Body of pancreas (tissue), 4 donors: ENCODE measurements at regions not wholly inside any gene's neighbourhood (a gene's known extent, or its start where the extent isn't known, plus 50 kb on each side); places are given as distances from the start of the nearest gene placed in this dataset.

Source experiments
- ATAC-seq: fragments of 150-250 bp; one replicate; pipeline ENCODE4 v1.9.1; 2016
- DNase-seq, 4 donors: peaks; one replicate each; pipeline ENCODE4 v3.0.0-alpha.2; 2019
- H3K27ac ChIP-seq, 4 donors: fragments of 200-600 bp; sonication (generic); 1 replicate in 3 of 4; 2 replicates in 1 of 4; pipeline versions ENCODE4 v1.5.1 to v1.6.1; 2016 to 2019; ENCODE audit warnings: mild to moderate bottlenecking in 1 of 4, mixed read lengths in 1 of 4, moderate library complexity in 1 of 4
- H3K27me3 ChIP-seq, 2 donors: fragments of 200-600 bp; sonication (generic); one replicate each; pipeline ENCODE4 v1.6.0; 2016; ENCODE audit warnings: mild to moderate bottlenecking in 1 of 2
- H3K36me3 ChIP-seq, 2 donors: fragments of 200-600 bp; sonication (generic); replicated peaks in 1 of 2; 2 replicates each; pipeline ENCODE4 v1.5.1; 2016; ENCODE audit warnings: low read depth in 2 of 2; ENCODE audit not compliant: insufficient read depth in 1 of 2
- H3K4me1 ChIP-seq: fragments of 200-600 bp; sonication (generic); one replicate; pipeline ENCODE4 v1.6.0; 2016
- H3K4me3 ChIP-seq, 2 donors: fragments of 200-600 bp; sonication (generic); 1 replicate in 1 of 2; 2 replicates in 1 of 2; pipeline ENCODE4 v1.5.1; 2016 to 2019
- H3K9me3 ChIP-seq, 3 donors: fragments of 200-600 bp; sonication (generic); 1 replicate in 2 of 3; 2 replicates in 1 of 3; pipeline ENCODE4 v1.5.1; 2016
- CTCF ChIP-seq, 7 experiments: fragments of 450-650 bp in 4 of 7; fragments of 200-600 bp in 3 of 7; sonication (generic) in 3 of 7; IDR thresholded peaks; one replicate each; pipeline ENCODE4 v1.5.1; 2016 to 2019; ENCODE audit warnings: antibody characterized with exemption in 7 of 7
- POLR2A ChIP-seq, 3 donors: fragments of 450-650 bp; IDR thresholded peaks; one replicate each; pipeline ENCODE4 v1.6.1; 2016; ENCODE audit warnings: antibody characterized with exemption in 3 of 3, mild to moderate bottlenecking in 2 of 3
- WGBS, 2 donors: methylation state at CpG; one replicate each; pipeline ENCODE4 v1.1.5; 2017; 5-methylcytosine and 5-hydroxymethylcytosine counted together
- intact Hi-C: fragments of 100-400 bp; cut with DNase I; formaldehyde crosslinking; loops from one replicate; pipeline ENCODE4 v1.15.1; 2023

- Histone ChIP-seq H3K36me3 (no peaks in the 10 kb centered on the region), H3K9me3 (no peaks in the 10 kb centered on the region), H3K27me3 (no peaks in the 10 kb centered on the region), H3K4me1 (no peaks in the 10 kb centered on the region), H3K27ac (no peak overlapping the region), H3K4me3 (no peak overlapping the region)
- intact Hi-C loops: no loop called here
- TF ChIP-seq POLR2A (IDR thresholded peaks at IDR 0.05) (no peak), CTCF (IDR thresholded peaks at IDR 0.05) (no peak)
- WGBS, 2 donors: 52 to 58% methylated on average over 1 of the region's 1 CpG
- ATAC-seq (no peak), DNase-seq (no peak)
Measured at GRCh38 chr2:147067136-147067535, 777.7 kb upstream of the ACVR2A start.

GRCh38 chr2:147062073-147062472, 782.8 kb upstream of the ACVR2A start:
- TF ChIP-seq CTCF (IDR thresholded peaks at IDR 0.05) (no peak), POLR2A (IDR thresholded peaks at IDR 0.05) (no peak)

GRCh38 chr2:147061269-147061668, 783.6 kb upstream of the ACVR2A start:
- no peak overlapping the region for H3K4me3 ChIP-seq
- intact Hi-C loops: no loop called here
- H3K4me1 ChIP-seq: no peaks in the 10 kb centered on the region
- no peaks in the 10 kb centered on the region for H3K36me3 ChIP-seq
- WGBS, 2 donors: 72 to 79% methylated on average over 1 of the region's 1 CpG
- no peaks in the 10 kb centered on the region for H3K27me3 ChIP-seq
- DNase-seq (no peak), ATAC-seq (no peak)
- H3K27ac ChIP-seq: no peak overlapping the region
- H3K9me3 ChIP-seq: no peaks in the 10 kb centered on the region
- no peak for TF ChIP-seq CTCF (IDR thresholded peaks at IDR 0.05)
- TF ChIP-seq POLR2A (IDR thresholded peaks at IDR 0.05): no peak

More at GRCh38 chr2:147062073-147062472, 782.8 kb upstream of the ACVR2A start:
- Histone ChIP-seq H3K36me3 (no peaks in the 10 kb centered on the region), H3K9me3 (no peaks in the 10 kb centered on the region), H3K4me1 (no peaks in the 10 kb centered on the region), H3K27me3 (no peaks in the 10 kb centered on the region), H3K27ac (no peak overlapping the region), H3K4me3 (no peak overlapping the region)
- DNase-seq (no peak), ATAC-seq (no peak)
- 0 to 67% methylated on average over 1 of the region's 1 CpG for WGBS, 2 donors
- intact Hi-C loops: no loop called here

GRCh38 chr2:147057892-147058490, 786.8 kb upstream of the ACVR2A start:
- TF ChIP-seq CTCF (IDR thresholded peaks at IDR 0.05): no peak
- TF ChIP-seq POLR2A (IDR thresholded peaks at IDR 0.05): no peak
- Histone ChIP-seq H3K27ac (no peak overlapping the region), H3K9me3 (no peaks in the 10 kb centered on the region), H3K4me1 (no peaks in the 10 kb centered on the region), H3K4me3 (no peak overlapping the region), H3K36me3 (no peaks in the 10 kb centered on the region), H3K27me3 (no peaks in the 10 kb centered on the region)
- ATAC-seq: no peak
- WGBS, 2 donors: 78 to 84% methylated on average over 3 of the region's 3 CpGs
- intact Hi-C loops: no loop called here
- no peak for DNase-seq

GRCh38 chr2:147051814-147052213, 793.0 kb upstream of the ACVR2A start:
- intact Hi-C loops: no loop called here
- Histone ChIP-seq H3K4me1 (no peaks in the 10 kb centered on the region), H3K9me3 (no peaks in the 10 kb centered on the region), H3K27ac (no peak overlapping the region), H3K4me3 (no peak overlapping the region), H3K36me3 (no peaks in the 10 kb centered on the region), H3K27me3 (no peaks in the 10 kb centered on the region)
- TF ChIP-seq CTCF (IDR thresholded peaks at IDR 0.05) (no peak), POLR2A (IDR thresholded peaks at IDR 0.05) (no peak)
- DNase-seq (no peak), ATAC-seq (no peak)
- WGBS, 2 donors: 63 to 76% methylated on average over 3 of the region's 3 CpGs
